SK-N-SH (cell line): ENCODE measurements at regions not wholly inside any gene's neighbourhood (a gene's known extent, or its start where the extent isn't known, plus 50 kb on each side); places are given as distances from the start of the nearest gene placed in this dataset.

ENCODE experiments used
- CTCF ChIP-seq: fragments of 200-600 bp; sonication (generic); IDR thresholded peaks from 2 replicates; pipeline ENCODE4 v1.6.1; 2017; ENCODE audit warnings: antibody characterized with exemption, mild to moderate bottlenecking, moderate library complexity
- EP300 ChIP-seq, 2 experiments: IDR thresholded peaks; 2 replicates each; pipeline versions ENCODE4 v1.4.0 to v1.6.1; 2012; ENCODE audit warnings: borderline replicate concordance in 1 of 2, low read depth in 1 of 2, low read length in 1 of 2
- FOXM1 ChIP-seq: IDR thresholded peaks from 2 replicates; pipeline ENCODE4 v1.4.0; 2012; ENCODE audit warnings: low read depth, mild to moderate bottlenecking
- MXI1 ChIP-seq: IDR thresholded peaks from 2 replicates; pipeline ENCODE4 v1.6.1; 2012; ENCODE audit warnings: mild to moderate bottlenecking, low read depth, low read length, improper control_type of control experiment
- NFIC ChIP-seq: IDR thresholded peaks from 2 replicates; pipeline ENCODE4 v1.4.0; 2012; ENCODE audit warnings: borderline replicate concordance
- POLR2AphosphoS5 ChIP-seq: IDR thresholded peaks from 2 replicates; pipeline ENCODE4 v1.6.1; 2012; ENCODE audit warnings: low read depth, low read length
- RFX5 ChIP-seq: IDR thresholded peaks from 2 replicates; pipeline ENCODE4 v1.6.1; 2012; ENCODE audit warnings: mild to moderate bottlenecking, improper control_type of control experiment, low read length
- SMC3 ChIP-seq: IDR thresholded peaks from 2 replicates; pipeline ENCODE4 v1.6.1; 2012; ENCODE audit warnings: low read depth, low read length, improper control_type of control experiment
- TAF1 ChIP-seq: IDR thresholded peaks from 2 replicates; pipeline ENCODE4 v1.6.1; 2012; ENCODE audit warnings: low read depth, mild to moderate bottlenecking, low read length, moderate library complexity, borderline replicate concordance
- TEAD4 ChIP-seq: IDR thresholded peaks from 2 replicates; pipeline ENCODE4 v1.4.0; 2012; ENCODE audit warnings: mild to moderate bottlenecking, borderline replicate concordance; ENCODE audit not compliant: insufficient read depth
- USF2 ChIP-seq: fragments of 150-350 bp; IDR thresholded peaks from 2 replicates; pipeline ENCODE4 v1.6.1; 2017; ENCODE audit warnings: antibody characterized with exemption, low read length, low read depth, borderline replicate concordance
- YY1 ChIP-seq: IDR thresholded peaks from 2 replicates; pipeline ENCODE4 v1.4.0; 2012; ENCODE audit warnings: low read depth, mild to moderate bottlenecking

- no peak for TF ChIP-seq CTCF
- TF ChIP-seq NFIC = no peak
- no peak for TF ChIP-seq YY1
- no peak for TF ChIP-seq TAF1
- TF ChIP-seq FOXM1 = no peak
- no peak for TF ChIP-seq EP300 (IDR thresholded peaks at IDR 0.05; ENCODE audit: borderline replicate concordance in 1 of 2, low read depth in 1 of 2, low read length in 1 of 2)
- TF ChIP-seq RFX5 = no peak
- no peak for TF ChIP-seq USF2
- no peak for TF ChIP-seq MXI1
- no peak for TF ChIP-seq POLR2AphosphoS5
- TF ChIP-seq TEAD4 = no peak
- no peak for TF ChIP-seq SMC3
Measured at GRCh38 chr3:54069961-54070360, 52.4 kb upstream of the CACNA2D3 start.
